NCI-H226 (cell line): ENCODE measurements at regions not wholly inside any gene's neighbourhood (a gene's known extent, or its start where the extent isn't known, plus 50 kb on each side); places are given as distances from the start of the nearest gene placed in this dataset.
"Not testable (repeated sequence)": the region's sequence is repeated elsewhere in the genome, so short reads cannot be mapped to it uniquely, and the experiment has no call there.

Experiments used
- DNase-seq: peaks from one replicate; pipeline ENCODE4 v3.0.0-alpha.2; 2015

DNA sequence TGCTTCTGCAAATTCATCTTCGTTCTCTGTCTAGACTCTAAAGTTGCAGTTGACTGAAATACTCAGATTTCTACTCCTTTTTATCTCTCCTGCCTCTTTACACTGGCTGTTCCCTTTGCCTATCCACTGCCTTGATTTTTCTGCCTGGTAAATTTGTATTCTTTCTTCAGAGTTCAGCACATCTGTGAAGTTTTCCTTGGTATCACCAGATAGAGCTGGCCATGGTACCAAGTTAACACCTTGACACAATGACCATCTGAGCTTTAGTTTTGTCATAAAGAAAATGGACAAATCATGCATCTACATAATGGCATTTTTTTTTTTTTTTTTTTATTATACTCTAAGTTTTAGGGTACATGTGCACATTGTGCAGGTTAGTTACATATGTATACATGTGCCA lies 143.0 kb downstream of the PPP1R3A start:
- no peak for DNase-seq

DNA sequence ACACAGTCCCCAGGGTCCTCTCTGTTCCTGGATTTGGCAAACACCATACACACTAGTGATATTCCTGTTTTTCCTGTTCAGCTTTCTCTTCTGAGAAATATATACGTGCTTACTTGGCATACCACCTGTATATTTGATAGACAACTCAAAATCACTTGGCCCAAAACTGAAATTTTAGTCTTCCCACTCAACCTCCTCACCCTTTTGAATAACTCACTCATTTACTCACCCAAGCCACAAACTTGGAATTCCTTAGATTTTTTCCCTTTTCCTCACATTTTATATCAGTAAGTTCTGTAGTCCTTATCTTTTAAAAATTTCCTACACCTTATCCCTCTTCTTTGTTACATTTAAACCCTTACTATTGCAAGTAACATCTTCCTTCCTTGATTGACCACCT lies 143.4 kb downstream of the PPP1R3A start:
- peak; percentile 65 for DNase-seq

DNA sequence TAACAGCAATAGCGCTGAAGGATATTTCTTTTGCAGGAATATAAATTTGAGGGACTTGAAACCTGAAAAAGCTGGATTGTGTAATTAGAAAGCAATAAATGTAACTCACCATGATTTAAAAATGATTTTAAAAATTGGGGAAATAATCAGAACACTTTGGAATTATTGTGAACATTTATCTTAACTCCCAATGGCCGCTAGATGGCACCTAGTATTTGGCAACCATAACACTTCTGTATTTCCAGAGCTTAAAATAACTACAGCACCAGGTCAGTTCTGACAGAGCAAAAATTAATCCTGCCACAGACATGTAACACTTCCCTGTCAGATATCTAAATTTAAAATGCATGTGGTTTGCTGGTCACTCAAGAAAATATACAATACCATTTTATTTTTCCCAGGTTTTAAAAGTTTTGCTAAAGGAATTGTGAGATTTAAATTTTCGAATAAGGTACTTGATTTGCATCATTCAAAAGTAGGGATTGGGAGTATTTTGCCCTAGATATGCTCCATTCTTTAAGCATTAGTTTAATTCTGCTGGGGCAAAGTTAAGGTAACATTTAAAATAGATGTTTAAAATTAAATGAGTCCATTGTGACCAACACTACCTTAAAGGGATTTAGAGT lies 144.5 kb downstream of the PPP1R3A start:
- DNase-seq = peak; percentile 12

DNA sequence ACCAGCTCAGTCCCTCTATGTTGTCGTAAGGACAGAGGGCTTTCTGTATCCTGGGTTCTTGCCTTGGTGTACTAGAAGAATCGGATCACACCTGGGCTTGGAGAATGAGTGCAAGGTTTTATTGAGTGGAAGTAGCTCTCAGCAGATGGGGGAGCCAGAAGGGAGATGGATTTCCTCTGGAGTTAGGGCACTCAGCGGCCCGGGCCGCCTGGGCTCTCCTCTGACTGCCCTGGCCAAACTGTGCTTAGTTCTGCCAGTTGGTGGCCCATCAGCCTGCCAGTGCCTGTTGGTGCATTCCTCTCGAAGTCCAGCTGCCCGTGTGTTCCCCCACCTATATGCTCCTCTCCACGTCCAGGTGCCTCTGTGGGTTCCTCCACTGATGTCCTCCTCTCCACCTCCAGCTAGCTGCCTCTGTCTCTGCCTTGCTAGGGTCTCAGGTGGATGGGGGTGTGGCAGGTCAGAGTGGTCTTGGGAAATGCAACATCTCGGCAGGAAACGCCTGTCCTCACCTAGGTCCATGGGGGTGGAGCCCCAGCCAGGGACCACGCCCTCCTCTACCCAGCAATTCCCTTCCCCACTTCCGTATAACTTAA lies 148.6 kb downstream of the PPP1R3A start:
- no peak for DNase-seq

DNA sequence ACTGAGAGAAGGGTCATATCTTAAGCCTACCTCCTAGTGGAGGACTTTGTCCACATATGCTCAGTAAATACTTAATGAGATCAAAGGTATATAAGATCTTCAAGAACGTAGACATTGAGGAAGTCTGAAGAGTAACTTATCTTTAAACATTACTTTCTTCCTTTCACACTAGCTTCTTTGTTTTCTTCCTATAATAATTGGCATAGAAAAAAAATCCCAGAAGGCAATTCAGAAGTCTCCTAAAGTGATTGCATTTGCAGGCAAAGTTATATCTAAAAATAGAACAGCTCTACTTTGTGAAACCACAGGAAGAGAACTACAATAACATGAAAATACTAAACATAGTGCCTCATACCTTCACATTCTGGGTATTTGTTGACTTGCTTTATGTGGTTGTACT lies 150.4 kb downstream of the PPP1R3A start:
- no peak for DNase-seq

DNA sequence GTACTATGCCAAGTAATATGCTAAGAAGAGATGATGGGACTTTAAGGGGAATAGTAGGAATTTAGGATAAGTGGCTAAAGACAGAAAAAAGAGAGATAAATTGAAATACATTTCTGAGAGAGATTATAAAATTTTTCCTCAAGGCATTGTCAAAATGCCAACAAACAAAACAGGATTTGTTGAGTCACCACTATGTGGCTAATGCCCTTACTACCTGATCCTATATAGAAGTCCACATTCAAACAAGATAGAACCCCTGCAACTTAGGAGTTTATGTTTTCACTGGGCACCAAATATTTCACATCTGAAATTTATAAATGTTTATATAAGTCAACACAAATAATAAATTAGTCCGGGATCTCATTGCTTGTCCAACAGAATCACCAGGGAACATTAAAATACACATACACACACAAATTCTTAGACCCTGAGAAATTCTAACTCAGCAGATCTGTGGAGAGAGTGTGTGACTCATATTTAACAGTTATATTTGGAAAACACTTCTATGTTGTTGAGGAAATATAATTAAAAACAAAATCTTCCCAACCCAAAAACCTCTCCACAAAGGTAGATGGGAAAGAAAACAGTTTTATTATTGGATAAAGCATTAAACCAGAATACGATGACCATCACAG lies 154.3 kb downstream of the PPP1R3A start:
- DNase-seq = peak; percentile 43

DNA sequence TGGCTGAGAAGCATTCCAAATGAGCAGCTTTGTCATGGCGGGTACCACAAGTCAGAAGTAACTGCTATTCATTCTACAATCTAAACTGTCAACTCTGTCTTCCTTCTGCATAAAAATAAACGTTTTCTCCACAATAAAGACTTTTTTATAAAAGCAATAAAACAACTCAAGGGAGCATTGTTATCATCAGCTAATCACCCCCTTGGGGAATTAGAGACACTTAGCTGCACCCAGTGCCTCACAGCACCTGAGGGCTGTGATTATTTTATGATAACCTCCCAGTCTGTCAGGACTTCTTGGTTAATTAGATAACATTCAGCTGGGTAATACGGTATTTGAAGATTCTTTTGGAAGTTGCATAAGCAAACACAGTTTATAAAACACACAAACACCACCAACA lies 155.6 kb downstream of the PPP1R3A start:
- DNase-seq = no peak

DNA sequence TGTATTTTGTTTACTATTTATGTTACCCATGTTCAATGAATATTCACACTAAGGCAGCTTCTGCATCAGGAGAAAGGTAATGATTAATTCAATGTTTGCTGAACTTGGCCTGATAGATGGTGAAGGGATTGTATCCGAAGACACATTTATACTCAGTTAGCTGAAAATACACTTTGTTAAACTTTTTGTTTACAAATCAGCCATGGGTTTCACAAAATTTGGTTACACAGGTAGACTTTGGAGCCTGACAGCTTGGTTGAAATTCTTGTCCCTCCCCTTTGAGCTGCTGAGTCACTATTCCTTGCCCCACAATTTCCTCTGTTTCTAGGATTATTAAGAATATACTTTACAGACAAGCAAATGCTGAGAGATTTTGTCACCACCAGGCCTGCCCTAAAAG lies 162.6 kb downstream of the PPP1R3A start:
- DNase-seq = no peak

DNA sequence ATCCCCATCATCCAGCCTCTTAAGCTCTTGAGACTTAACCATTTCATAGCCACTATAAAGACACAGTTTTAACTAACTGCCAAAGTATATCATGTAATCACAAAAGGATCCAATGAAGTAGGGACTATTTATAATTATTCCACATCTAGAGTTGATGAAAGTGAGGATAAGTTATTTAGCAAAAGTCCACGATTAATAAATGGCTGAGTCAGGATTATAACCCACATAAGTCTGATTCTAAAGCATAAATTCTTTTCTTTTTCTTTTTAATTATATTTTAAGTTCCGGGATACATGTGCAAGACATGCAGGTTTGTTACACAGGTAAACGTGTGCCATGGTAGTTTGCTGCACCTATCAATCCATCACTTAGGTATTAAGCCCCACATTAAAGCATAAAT lies 166.1 kb downstream of the PPP1R3A start:
- no peak for DNase-seq

DNA sequence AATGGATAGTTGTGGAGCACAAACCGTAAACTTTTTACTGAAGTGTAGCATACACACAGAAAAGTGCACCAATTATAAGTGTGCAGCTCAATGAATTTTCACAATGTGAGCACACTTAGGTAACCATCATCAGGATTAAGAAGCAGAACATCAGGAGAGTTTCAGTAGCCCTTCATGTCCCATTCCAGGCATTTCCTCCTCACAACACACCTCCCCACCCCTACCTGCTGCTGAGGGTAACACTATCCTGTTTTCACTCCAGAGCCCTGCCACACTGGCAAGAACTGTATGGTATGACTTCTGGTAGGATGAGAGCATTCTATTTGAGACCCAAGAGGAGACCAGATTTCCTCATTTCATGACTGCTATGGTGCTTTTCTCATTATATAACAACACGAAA lies 166.5 kb downstream of the PPP1R3A start:
- DNase-seq = no peak

DNA sequence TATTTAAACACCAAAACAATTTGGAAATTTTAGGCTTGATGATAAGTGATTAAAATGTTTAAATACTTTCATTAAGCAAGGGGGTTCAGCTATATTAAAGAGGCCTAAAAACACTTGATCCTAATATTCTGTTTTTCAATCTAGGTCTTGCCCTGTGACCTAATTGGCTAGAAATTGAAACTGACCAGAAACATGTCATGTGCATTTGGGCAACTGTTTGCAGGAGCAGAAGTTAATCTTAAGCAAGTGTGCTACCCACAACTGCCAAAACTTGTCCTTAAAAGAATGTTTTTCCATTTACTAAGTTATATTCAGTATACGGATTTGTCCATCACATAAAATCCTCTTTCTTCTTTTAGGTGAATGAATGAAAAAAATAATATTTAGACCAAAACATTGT lies 167.3 kb downstream of the PPP1R3A start:
- no peak for DNase-seq

DNA sequence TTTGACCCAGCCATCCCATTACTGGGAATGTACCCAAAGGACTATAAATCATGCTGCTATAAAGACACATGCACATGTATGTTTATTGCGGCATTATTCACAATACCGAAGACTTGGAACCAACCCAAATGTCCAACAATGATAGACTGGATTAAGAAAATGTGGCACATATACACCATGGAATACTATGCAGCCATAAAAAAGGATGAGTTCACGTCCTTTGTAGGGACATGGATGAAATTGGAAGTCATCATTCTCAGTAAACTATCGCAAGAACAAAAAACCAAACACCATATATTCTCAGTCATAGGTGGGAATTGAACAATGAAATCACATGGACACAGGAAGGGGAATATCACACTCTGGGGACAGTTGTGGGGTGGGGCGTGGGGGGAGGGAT lies 170.4 kb downstream of the PPP1R3A start:
- DNase-seq = not testable (repeated sequence)

DNA sequence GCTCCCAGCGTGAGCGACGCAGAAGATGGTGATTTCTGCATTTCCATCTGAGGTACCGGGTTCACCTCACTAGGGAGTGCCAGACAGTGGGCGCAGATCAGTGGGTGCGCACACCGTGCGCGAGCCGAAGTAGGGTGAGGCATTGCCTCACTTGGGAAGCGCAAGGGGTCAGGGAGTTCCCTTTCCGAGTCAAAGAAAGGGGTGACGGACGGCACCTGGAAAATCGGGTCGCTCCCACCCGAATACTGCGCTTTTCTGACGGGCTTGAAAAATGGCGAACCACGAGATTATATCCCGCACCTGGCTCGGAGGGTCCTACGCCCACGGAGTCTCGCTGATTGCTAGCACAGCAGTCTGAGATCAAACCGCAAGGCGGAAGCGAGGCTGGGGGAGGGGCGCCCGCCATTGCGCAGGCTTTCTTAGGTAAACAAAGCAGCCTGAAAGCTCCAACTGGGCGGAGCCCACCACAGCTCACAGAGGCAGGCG lies 175.8 kb downstream of the PPP1R3A start:
- not testable (repeated sequence) for DNase-seq

DNA sequence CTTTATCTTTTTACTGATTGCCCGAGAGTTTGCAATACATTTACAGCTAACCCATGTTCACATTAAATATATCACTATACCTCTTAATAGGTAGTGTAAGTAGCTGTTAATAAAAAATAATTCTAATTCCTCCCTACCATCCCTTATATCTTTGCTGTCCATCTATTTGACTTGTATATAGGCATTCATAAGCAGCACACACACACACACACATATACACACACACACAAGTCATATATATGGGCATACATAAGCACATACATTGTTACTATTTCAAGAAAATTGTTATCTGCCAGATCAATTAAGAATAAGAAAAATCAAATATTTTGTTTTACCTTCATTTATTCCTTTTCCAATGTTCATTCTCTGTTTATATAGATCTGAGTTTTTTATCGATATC lies 176.4 kb downstream of the PPP1R3A start:
- DNase-seq = no peak

DNA sequence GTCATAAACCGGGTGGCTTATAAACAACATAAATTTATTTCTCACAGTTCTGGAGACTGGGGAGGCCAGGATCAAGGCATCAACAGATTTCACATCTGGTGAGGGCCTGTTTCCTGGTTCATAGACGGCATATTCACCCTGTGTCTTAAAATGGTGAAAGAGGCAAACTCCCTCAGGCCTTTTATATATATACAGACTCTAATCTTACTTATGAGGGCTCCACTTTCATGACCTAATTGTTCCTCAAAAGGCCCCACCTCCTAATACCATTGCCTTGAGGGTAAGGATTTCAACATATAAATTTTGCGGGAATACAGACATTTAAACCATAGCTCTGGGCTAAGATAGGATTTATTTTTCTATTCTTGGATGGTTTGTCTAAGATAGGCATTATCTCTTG lies 187.2 kb downstream of the PPP1R3A start:
- DNase-seq = peak; percentile 6

DNA sequence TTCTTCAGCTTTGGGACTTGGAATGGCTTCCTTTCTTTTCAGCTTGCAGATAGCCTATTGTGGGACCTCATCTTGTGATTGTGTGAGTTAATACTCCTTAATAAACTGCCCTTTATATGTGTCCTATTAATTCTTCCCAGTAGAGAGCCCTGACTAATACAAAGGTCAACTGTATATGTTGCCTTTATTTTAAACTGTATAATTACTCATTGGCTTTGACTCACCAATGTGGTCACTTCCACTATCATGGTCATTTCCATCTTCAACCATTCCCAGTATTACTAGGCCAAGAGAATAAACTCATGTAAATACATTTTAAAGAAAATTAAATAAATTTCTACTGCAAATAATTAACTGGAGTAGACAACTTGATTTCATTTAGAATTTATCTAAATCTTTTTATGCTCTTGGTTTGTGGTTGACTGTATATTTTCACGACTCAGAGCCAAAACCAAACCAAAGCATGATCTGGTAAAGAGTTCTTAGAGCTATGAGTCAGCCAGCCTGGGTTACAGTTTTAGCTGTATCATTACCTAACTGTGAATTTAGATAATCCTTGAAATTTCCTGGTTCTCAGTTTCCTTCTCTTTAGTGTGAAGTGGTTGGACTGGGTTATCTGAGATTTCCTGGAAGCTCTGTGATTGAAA lies 188.4 kb downstream of the PPP1R3A start:
- peak; percentile 69 for DNase-seq

DNA sequence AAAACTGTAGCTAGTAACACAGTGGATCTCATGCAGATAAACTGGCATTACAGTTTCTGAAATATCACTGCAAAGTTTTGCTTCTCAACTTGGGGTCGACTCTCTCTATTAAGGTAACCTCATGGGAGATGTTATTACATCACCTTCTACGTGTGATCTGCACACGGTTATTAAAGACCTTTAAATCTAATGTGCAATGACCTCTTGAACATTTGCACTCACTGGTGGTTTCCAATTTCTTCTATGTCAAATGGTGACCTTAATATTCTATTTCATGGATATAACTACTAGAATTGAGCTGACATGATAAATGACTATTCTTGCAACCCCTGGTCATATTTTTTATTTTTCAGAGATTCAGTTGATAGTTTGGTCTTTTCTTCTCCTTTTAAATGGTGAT lies 191.3 kb downstream of the PPP1R3A start:
- DNase-seq = no peak

DNA sequence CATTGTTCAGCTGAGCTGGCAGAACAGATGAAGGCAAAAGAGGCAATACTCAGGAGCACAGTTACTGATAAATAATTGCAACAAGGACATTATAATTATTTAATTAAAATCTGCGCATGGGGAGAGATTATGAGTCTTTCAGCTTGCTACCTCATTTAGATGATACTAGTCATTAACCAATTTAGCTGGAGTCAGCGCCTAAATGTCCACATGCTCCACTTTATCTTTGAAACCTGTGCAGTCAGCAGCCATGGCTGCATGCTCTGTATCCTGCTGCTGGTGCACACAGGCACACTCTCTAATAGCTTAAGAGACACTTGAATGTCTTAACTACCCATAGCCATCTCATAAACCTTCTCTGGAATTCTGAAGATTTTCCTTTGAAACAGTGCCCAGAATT lies 196.8 kb downstream of the PPP1R3A start:
- no peak for DNase-seq

DNA sequence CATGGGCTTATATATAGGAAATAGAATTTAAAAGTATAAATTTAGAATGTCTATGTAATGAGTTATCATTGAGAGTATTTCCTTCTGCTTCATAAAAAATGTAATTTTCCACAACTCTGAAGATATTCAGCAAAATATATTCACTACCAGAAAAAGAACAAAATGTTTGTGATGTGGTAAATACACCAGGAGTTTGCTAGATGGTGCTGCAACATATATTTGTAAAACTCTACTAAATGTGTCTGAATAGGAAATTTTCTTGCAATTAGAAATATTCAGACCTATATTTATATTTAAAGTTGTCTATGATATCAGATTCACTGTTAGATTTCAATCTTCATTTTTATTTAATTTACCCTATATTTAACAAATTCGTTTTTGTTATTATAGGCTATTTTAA lies 201.1 kb downstream of the PPP1R3A start:
- no peak for DNase-seq

DNA sequence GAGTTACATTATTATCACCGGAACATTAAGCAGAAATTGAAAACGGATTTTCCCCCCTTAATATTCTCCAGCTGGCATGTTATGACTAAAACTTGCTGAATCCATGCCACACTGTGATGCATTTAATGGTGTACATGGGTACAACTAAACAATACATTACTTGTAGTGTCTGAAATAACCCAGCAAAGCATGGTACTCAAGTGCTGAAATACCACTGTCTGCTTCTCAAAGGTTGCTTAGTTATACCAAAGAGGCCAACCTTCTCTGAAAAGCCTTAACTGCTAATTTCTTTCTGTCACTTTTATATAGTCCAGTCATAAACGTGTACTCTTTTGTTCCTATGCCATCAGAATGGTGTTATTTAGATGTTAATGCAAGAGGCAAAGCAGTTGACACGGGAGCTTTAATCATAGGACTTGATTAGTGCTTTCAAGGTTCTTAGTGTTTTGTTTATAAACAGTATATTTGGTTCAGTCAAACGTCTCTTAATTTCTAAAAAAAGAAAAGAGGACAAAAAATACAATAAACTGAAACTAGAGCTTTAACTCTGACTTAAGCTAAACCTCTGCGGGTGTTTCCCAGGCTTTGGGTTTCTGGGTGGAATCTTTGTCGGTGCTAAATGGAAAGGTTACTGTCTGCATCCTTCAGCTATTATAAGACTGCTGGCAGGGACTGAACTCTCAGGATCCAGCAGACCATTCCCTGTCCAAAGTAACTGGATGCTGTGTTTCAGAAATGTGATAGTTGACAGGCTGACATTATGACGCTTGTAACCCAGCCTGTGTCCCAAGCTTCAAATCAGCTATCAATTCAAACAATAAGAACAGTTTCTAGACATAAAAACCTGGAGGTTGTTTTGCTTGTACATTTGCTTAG lies 202.6 kb downstream of the PPP1R3A start:
- DNase-seq = no peak

DNA sequence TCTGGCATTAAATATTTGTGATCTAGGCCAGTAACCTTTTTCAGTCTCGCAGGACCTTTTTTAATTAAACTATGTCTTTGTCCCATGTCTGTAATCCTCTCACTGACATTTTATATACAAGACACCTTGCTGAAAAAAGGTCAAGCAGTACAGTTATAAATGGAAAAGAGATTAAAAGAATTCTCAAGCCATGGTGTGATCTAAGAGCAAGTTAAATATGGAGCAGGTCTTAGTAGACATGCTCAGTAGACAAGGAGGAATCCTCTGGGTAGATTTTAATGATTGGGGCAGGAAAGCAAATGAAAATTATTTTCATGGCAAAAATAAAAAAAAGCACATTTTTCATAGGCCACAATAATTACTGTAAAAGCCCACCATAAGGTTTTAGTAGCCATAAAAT lies 203.5 kb downstream of the PPP1R3A start:
- DNase-seq = no peak

DNA sequence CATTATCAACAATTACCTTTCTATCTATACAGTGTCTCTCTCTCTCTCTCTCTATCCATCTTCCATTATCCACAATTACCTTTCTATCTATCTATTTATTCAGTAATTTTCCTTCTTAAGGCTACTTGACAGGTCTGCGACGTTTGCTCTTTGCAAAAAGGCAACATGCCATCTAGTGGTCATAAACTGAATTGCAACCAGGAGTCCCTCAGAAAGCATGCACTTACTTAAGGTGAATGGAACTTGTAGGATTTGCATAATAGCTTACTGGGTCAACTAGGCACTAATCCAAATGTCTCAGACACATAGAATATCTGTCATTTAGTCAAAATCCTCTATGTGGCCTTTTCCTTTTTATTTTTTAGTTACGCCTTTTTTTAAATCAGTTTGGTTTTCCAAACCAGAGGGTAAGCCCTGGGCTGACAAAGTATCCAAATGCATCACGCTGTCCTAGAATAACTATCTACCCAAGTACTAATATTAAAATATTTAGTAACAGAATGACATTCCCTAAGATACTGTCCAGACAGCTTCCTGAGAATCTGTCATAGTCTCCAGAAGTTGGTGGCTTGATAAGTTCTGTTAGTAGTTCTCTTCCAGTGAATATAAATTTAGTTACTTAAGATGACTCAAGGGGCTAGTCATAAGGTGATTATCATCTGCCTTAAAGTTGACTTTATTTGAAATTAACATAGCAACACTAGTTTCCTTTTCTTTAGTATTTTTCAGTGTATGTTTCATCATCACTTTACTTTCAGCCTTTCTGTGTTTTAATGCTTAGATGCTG lies 208.3 kb downstream of the PPP1R3A start:
- peak; percentile 65 for DNase-seq
